HepG2 (cell line): ENCODE measurements at regions not wholly inside any gene's neighbourhood (a gene's known extent, or its start where the extent isn't known, plus 50 kb on each side); places are given as distances from the start of the nearest gene placed in this dataset.

ENCODE experiments used
- ATAC-seq: fragments of 200-7000 bp; cut with Tn5 transposase; 3 replicates; pipeline ENCODE4 v1.9.1; 2020; ENCODE audit warnings: mild to moderate bottlenecking, moderate library complexity
- BruUV-seq: library from RNA; stranded (reverse); fragments of 400-500 nt; replicated peaks from 2 replicates; lab custom pipeline; 2021; lab: Mats Ljungman, UMichigan
- CTCF ChIA-PET: fragments of 300-600 bp; formaldehyde crosslinking; extraction: SDS; loops from one replicate; lab custom pipeline; 2021; ENCODE audit warnings: low total read pairs, inconsistent platforms, low intra/inter-chr PET ratio; lab: Yijun Ruan, JAX
- POLR2A ChIA-PET: fragments of 350-600 bp; sonication (Branson Sonifier 250); formaldehyde crosslinking; loops from one replicate; lab custom pipeline; 2020; ENCODE audit warnings: antibody characterized with exemption, inconsistent platforms; lab: Yijun Ruan, JAX
- DNase-seq: peaks from one replicate; pipeline ENCODE4 v3.0.0-alpha.2; 2015; ENCODE audit warnings: low spot score
- FAIRE-seq: peaks from 3 replicates; lab custom pipeline; 2011; peaks lifted over from hg19 to GRCh38; lab: Jason Lieb, UNC
- H2AFZ ChIP-seq: one replicate; pipeline ENCODE4 v1.6.1; 2011; ENCODE audit warnings: low read length, inconsistent platforms
- H3K27ac ChIP-seq: fragments of 300-600 bp; 3 replicates; pipeline ENCODE4 v1.8.0; 2011; ENCODE audit warnings: mixed run types, mild to moderate bottlenecking, mixed read lengths, low read length, inconsistent platforms; ENCODE audit not compliant: insufficient read depth; ENCODE audit errors: extremely low read length
- H3K27me3 ChIP-seq, 2 experiments: fragments of 200-600 bp in 1 of 2; 2 replicates in 1 of 2; 3 replicates in 1 of 2; pipeline versions ENCODE4 v1.6.0 to v1.8.0; 2011; ENCODE audit warnings: low read length in 2 of 2, mild to moderate bottlenecking in 2 of 2, moderate library complexity in 2 of 2, inconsistent platforms in 1 of 2; ENCODE audit not compliant: insufficient read depth in 2 of 2, control insufficient read depth in 1 of 2
- H3K36me3 ChIP-seq, 2 experiments: fragments of 200-600 bp in 1 of 2; replicated peaks in 1 of 2; 2 replicates in 1 of 2; 3 replicates in 1 of 2; pipeline versions ENCODE4 v1.5.1 to v1.8.0; 2011; ENCODE audit warnings: low read length in 2 of 2, inconsistent platforms in 1 of 2; ENCODE audit not compliant: insufficient read depth in 2 of 2, control insufficient read depth in 1 of 2
- H3K4me1 ChIP-seq: 2 replicates; pipeline ENCODE4 v1.5.1; 2012; ENCODE audit warnings: low read length, inconsistent platforms; ENCODE audit not compliant: insufficient read depth
- H3K4me2 ChIP-seq: 2 replicates; pipeline ENCODE4 v1.6.0; 2011; ENCODE audit warnings: low read depth, low read length, inconsistent platforms
- H3K4me3 ChIP-seq, 3 experiments: fragments of 200-600 bp in 1 of 3; sonication (generic), shearing (Covaris generic) in 1 of 3; replicated peaks in 1 of 3; 2 replicates each; pipeline ENCODE4 v1.5.1; 2011 to 2016; ENCODE audit warnings: low read length in 3 of 3, inconsistent platforms in 2 of 3, low read depth in 2 of 3, mild to moderate bottlenecking in 2 of 3, control low read depth in 1 of 3, mixed read lengths in 1 of 3; ENCODE audit not compliant: insufficient read depth in 1 of 3
- H3K79me2 ChIP-seq: one replicate; pipeline ENCODE4 v1.6.1; 2011; ENCODE audit warnings: low read length, inconsistent platforms; ENCODE audit not compliant: insufficient read depth
- H3K9ac ChIP-seq: 2 replicates; pipeline ENCODE4 v1.6.0; 2011; ENCODE audit warnings: mild to moderate bottlenecking, low read depth, low read length, inconsistent platforms; ENCODE audit not compliant: insufficient read depth
- H3K9me3 ChIP-seq: 2 replicates; pipeline ENCODE4 v1.5.1; 2012; ENCODE audit warnings: mild to moderate bottlenecking, low read length
- H4K20me1 ChIP-seq: 2 replicates; pipeline ENCODE4 v1.6.0; 2011; ENCODE audit warnings: inconsistent platforms, mild to moderate bottlenecking, low read length, moderate library complexity; ENCODE audit not compliant: insufficient read depth
- MAFK ChIP-seq, 2 experiments: IDR thresholded peaks in 1 of 2; conservative IDR thresholded peaks in 1 of 2; 2 replicates each; pipeline ENCODE4 v1.6.1; 2011; ENCODE audit warnings: improper control_type of control experiment in 2 of 2, low read length in 2 of 2
- PTBP1 ChIP-seq: fragments of 200-400 bp; formaldehyde crosslinking; IDR thresholded peaks from 2 replicates; pipeline ENCODE4 v1.6.1; 2018; ENCODE audit warnings: low read length, low read depth; ENCODE audit not compliant: poor library complexity, severe bottlenecking
- STAT6 ChIP-seq: sonication (generic); formaldehyde crosslinking; IDR thresholded peaks from 2 replicates; pipeline ENCODE4 v1.4.0; 2020; ENCODE audit warnings: missing genetic modification reagents, mild to moderate bottlenecking, borderline replicate concordance
- ZMYM4 ChIP-seq: sonication (generic); formaldehyde crosslinking; IDR thresholded peaks from 2 replicates; pipeline ENCODE4 v1.8.1; 2023; ENCODE audit warnings: mild to moderate bottlenecking, missing genetic modification reagents
- ZNF572 ChIP-seq: sonication (generic); formaldehyde crosslinking; IDR thresholded peaks from 2 replicates; pipeline ENCODE4 v1.5.1; 2020; ENCODE audit warnings: mild to moderate bottlenecking, missing genetic modification reagents
- WGBS: methylation state at CpG from one replicate; pipeline ENCODE4 v1.1.6; 2017; ENCODE audit warnings: low lambda C conversion rate; 5-methylcytosine and 5-hydroxymethylcytosine counted together
- in situ Hi-C: cut with HindIII; loops from 2 replicates; pipeline ENCODE4 v1.10.0; 2017; ENCODE audit warnings: low pct_unique_long_range_greater_than_20kb; ENCODE audit not compliant: extremely low pct_ligation_motif_present
- intact Hi-C: fragments of 100-400 bp; cut with micrococcal nuclease; formaldehyde crosslinking; loops from one replicate; pipeline ENCODE4 v1.10.0; 2022; ENCODE audit not compliant: unreplicated experiment

DNA sequence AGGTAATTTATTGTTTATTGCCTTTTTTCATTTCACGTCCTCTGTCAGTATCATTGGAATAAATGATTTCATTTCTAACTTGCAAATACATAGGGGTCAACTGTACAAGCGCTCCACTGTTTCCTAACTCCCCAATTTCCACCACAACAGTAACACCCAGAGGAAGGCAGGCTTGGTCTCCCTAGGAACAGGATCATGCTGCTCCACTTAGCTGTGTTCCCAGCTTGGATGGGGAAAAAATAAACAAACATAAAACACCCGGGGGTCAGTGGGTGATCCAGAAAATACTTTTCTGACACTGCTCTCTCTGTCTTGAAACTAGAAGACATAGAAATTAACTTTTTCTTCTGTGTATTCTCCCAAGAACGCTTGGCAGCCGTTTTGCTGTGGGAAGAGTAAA, 772.5 kb downstream of the TRIML1 start (continued):
- TF ChIP-seq STAT6 (CRISPR knock-in tag) (no peak), PTBP1 (no peak), ZMYM4 (CRISPR knock-in tag) (no peak)

DNA sequence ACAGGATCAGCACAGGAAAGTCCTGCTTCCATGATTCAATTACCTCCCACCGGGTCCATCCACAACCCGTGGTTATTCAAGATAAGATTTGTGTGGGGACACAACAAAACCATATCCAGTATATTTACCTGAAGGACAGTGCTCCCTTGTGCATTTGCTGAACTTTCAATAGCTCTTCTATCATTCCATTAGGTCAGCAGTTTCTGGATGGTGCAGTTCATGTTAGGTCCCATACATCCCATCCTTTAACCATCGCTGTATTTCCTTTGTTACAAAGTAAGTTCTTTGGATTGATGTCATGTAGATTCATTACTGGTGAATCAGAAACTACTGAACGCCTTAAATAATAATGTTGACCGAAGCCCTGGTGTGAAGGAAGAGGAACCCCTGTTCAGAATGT, 775.9 kb downstream of the TRIML1 start:
- BruUV-seq = no TSS peak
- WGBS = 4% methylated on average over 4 of the region's 5 CpGs
- POLR2A ChIA-PET = no interaction called here
- CTCF ChIA-PET = no interaction called here
- Histone ChIP-seq H3K79me2 (no peaks in the 10 kb centered on the region), H3K9me3 (peaks cover 37% of the 10 kb centered on the region; the same call in 1 of the 2 replicates), H3K4me2 (no peak overlapping the region), H3K4me1 (no peaks in the 10 kb centered on the region), H4K20me1 (no peaks in the 10 kb centered on the region), H3K9ac (no peak overlapping the region), H3K27me3 (no peaks in the 10 kb centered on the region), H2AFZ (no peak overlapping the region), H3K4me3 (no peak overlapping the region), H3K36me3 (no peaks in the 10 kb centered on the region), H3K27ac (no peak overlapping the region)
- DNase-seq (no peak), FAIRE-seq (no peak), ATAC-seq (no peak)
- intact Hi-C loops (no loop called here), in situ Hi-C loops (no loop called here)
- no peak for TF ChIP-seq ZNF572 (CRISPR knock-in tag)
- TF ChIP-seq MAFK (conservative IDR thresholded peaks at IDR 0.05 in 1 of 2, IDR thresholded peaks at IDR 0.05 in 1 of 2; ENCODE audit: low read length in 2 of 2) = peak in 1 of 2 experiments; percentile 56; a peak in 3 of 4 replicates
